ENCODE measurements at regions not wholly inside any gene's neighbourhood (a gene's known extent, or its start where the extent isn't known, plus 50 kb on each side); places are given as distances from the start of the nearest gene placed in this dataset.

DNA sequence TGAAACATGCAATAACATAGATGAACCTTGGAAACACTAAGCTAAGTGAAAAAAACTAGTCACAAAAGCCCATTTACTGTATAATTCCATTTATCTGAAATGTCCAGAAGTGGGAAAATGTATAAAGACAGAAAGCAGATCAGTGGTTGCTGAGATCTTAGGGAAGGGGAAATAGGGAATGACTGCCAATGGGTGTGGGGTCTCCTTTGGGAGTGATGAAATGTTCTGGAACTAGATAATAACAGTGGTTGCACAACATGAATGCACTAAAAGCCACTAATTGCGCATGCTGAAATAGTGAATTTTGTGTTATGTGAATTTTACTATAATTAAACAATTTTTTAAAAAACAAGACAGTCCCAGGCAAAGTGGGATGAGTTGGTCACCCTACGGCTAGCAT, 472.8 kb downstream of the CCDC171 start:
- DNase-seq (ENCODE audit: low read depth in 2 of 2, low spot score in 1 of 2): no peak

DNA sequence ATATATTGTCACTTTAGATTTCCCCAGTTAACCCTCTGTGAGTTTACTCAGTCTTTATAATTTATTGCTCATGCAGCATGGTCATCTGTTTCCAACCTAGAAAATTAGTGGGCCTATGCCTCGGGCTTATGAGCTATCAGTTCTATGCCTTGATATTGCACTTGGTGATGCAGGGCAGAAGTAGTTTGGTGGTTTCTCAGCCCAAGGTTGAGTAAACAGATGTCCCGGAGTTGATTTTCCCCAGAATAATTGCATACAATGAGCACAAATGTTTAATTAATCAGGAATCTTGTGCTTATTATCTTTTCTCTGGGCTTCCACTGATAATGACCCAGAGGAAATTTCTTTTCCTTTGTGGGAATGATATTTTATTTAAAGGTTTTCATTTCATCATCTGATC, 474.0 kb downstream of the CCDC171 start:
- no peak for DNase-seq (ENCODE audit: low read depth in 2 of 2, low spot score in 1 of 2)

DNA sequence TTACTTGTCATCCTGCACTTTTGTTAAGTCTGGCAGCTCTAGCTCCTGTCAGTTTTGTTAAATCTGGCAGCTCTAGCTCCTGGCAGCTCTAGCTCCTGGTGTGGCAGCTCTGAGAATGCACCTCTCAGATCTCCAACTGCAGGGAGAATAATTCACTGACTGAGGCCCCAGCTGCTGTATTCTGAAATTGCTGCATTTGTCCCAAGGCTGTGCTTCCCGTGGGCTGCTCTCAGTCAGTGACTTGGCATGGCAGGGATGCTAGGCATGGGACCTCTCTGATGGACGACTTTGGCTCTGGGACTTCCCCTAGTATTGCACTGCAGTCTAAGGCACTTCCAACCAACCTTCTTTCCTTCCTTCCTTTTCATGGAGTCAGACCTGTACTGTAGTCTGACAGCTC, 475.7 kb downstream of the CCDC171 start:
- no peak for DNase-seq (ENCODE audit: low read depth in 2 of 2, low spot score in 1 of 2)

DNA sequence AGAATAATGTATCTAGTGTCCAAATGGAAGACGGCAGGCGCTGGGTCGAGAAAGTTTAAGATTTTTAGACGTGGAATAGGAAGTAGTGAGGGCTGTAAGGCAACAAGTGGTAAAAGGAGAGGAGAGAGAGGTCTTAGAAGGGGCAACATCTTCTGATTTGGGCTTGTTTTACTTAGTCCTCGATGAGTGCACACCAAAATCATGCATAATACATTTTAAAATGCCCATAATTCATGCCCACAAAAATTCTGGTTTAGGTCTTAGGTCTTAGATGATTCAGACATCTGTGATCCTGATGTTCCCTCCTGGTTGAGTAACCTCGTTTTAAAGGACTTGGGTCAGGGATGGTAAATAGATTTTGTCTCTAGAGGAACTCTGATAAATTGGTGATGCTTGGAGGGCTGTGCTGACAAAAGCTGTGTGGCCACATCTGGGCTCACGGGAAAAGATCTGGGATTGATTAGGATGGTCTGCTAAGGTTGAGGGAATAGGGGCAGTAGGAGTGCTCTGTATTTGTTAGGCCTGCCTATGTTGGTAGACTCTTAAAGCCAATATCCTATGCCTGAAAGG, 476.3 kb downstream of the CCDC171 start:
- DNase-seq (ENCODE audit: low read depth in 2 of 2, low spot score in 1 of 2): no peak

DNA sequence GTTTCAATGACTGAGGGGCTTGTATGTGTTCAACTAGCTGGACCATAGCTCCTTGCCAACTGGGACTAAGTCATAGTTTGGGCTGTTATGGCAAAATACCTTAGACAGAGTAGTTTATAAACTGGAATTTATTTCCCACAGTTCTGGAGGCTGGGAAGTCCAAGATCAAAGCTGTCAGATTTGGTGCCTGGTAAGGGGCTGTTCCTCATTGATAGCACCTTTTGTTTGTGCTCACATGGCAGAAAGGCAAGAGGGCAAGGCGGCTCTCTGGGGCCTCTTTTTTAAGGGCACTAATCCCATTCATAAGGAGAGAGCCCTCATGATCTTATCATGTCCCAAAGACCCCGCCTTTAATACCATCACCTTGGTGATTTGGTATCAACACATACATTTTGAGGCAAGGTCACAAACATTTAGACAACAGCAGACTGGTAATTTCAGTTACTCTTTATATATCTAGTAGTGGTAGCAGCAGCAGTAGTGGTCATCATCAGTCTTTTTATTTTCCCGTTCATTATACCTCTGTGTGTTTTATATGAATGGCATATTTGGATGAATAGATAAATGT, 477.0 kb downstream of the CCDC171 start:
- no peak for DNase-seq (ENCODE audit: low read depth in 2 of 2, low spot score in 1 of 2)

DNA sequence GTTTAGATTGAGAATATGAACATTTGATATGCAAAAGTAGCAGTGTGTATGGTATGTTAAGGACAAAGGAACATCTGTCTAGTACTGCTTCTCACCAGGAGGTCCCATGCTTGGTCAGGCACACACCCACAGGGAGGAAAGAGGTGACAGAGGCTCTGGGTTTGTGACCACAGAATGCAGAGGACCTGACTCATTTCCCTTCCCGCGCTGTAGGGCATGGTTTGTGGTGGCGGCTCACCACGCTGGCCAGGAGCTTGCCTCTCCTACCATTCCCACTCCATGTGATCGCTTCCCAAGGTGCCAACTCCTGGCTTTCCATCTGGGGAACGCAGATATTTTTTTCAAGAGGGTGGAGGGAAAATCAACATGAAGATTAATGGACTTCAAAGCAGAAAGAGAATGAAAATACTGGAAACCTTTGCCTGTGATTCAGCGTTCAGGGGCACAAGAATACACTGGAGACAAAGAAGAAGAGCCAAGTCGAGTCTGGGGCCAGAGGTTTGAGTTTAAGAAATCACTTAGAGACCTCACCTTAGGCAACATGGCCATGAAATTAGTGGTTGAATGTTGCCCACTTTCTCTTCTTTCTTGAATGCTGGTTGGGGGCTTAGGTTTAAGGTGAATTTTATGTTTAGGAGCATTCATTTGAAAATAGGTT, 477.8 kb downstream of the CCDC171 start:
- no peak for DNase-seq (ENCODE audit: low read depth in 2 of 2, low spot score in 1 of 2)

DNA sequence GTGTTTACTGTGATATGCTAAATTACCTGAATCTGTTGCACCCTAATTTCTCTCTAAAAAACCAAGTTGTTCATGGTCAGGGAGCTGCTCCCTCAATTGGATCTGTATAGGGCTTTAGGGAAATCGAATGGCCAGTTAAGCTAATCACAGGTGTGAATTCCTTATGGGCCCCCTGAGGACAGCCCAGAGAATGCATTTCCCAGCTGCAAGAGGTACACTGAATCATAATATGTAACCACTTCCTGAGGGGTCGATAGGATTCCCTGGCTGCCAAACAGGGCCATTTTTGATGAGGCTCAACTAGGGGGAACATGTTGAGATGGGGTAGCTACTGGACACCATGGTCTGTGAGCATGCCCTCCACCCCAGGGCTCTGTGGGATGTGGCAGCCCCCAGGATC, 478.6 kb downstream of the CCDC171 start:
- DNase-seq (ENCODE audit: low read depth in 2 of 2, low spot score in 1 of 2): no peak

DNA sequence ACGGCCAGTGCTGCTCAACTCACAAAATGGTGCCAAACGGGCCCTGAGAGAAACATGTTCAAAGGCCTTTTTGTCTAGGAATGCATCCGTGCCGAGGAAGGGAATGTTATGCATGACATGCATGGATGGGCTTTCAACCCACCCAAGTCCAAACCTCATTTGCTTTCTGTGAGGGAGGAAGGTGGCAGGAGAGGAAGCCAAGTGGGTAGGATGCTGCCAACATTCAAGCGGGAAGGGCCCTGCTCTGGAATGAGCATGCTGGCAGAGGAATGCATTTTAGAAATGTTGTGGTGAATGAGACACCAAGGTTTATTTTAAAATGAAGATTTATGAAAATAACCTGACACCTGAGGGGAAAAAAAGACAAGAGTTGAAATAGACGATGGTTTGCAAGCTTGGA, 479.1 kb downstream of the CCDC171 start:
- no peak for DNase-seq (ENCODE audit: low read depth in 2 of 2, low spot score in 1 of 2)

DNA sequence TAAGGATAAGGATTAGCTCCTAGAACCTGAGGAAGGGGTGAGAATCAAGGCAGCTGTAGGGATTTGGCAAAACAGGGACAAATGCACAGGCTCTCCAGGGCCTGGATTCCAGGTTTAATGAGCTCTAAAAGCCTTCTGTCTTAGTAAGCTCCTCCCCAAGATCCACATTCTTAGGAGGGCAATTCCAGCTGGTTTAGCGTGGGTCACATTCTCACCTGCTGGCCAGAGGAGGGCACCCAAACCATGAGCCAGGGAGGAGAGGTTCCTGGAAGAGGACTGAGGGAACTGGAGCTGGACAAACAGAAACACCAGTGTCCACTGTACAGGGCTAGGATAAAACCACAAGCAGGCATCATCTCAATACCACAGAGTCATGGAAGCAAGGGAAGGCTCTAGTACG, 480.0 kb downstream of the CCDC171 start:
- DNase-seq (ENCODE audit: low read depth in 2 of 2, low spot score in 1 of 2): no peak

DNA sequence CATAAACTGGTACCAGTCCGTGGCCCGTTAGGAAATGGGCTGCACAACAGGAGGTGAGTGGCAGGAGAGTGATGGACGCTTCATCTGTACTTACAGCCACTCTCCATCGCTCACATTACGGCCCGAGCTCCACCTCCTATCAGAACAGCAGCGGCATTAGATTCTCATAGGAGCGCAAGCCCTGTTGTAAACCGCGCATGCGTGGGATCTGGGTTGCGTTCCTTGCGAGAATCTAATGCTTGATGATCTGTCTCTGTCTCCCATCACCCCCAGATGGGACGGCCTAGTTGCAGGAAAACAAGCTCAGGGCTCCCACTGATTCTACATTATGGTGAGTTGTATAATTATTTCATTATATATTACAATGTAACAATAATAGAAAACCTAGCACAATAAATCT, 480.4 kb downstream of the CCDC171 start:
- no peak for DNase-seq (ENCODE audit: low read depth in 2 of 2, low spot score in 1 of 2)

DNA sequence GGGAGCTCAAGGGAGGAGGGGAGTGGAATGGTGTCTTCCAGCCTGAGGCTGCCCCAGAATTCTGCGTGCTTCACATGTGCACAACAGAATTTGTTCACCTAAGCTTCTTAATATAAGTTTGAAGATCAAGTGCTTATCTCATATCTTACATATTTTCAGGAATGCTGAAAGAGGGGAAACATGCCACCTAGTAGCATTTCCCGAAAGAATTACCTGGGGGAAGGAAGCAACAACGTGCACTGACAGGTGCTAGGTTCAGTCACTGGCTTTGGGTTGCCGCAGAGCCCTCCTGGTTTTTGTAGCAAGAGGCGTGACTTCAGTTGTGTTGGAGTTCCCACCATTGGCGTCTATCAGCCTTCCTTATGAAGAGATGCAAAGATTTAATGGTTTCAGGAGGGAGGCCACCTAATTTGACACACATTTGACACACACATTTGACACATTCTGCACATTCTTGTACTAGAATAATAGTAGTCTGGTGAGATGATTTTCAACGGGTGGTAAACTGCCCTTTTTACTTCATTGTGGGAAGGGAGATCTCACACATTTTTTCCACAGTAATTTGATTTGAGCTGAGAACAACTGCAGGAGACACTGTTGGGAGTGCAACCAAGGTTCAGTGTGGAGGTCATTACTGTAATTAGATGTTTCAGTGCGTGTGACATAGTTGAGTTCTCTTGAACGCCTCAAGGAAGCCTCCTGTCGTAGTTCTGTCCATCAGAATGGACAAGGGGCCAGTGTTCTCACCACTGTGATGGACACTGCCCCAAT, 481.3 kb downstream of the CCDC171 start:
- DNase-seq (ENCODE audit: low read depth in 2 of 2, low spot score in 1 of 2): no peak

DNA sequence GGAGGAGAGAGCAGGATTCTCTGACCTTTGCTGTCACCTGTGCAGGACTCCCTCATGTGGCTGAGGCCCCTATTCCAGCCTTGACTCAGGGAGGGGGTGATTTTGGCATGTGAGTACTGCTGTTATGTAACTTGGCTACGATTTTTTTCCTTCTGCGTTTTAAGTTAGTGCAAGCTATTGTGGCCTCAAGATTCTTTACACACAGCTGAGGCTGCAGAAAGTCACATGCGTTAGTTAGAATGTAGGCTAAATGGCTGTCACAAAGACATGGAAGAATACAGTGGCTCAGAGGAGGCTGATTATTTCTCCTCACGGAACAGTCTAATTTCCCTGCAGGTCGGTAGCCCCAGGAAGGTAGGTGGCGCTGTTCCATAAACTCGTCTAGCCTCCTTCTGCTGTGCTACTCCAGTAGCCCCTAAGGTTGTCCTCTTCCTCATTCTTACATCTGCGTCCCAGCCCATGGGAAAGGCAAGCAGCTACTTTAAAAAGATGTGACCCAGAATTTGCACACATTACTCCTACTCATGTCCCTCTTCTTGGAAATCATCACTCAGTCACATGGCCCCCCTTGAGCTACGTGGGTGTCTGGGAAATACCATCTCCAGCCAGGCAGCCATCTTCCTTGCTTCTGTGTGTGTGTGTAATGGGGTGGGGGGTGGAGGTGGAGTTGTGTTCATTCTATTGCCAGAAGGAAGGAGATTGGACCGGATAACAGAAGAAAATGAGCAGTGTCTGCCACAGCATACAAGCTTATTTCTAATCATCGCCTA, 486.6 kb downstream of the CCDC171 start:
- DNase-seq (ENCODE audit: low read depth in 2 of 2, low spot score in 1 of 2): no peak

DNA sequence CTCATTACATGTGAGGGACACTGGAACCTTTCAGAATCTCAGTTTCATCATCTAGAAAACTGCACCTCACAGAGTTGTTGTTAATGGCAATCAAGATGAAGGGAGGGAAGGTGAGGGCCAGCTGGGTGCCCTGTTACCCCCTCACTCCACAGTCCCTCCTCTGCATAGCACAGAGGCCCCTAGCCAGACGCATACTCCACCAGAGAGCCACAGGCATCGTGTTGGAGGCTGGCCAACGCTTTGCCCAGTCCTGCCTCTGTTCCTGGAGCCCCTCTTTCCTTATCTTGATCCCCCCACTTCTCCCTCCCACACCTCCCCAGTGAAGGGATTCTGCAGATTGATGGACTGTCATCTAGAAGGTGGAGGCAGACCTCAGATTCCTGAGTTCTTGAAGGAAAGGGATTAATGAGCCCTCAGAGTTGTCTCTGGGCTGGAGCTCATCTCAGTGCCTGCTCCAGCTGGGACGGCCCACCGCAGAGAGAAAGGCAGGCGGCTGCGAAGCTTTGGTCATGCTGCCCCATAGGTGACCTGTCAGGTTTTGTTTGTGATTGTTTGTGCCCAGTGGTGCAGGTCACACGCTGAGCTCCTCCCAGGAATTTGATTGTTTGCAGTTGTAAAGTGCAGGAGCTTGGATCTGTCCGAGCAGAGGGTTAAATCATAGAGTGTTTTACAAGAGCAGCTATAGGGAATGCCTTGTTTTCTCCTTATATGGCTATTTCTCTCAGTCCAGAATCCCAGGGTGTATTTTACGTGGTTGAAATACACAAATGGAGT, 487.3 kb downstream of the CCDC171 start:
- DNase-seq (ENCODE audit: low read depth in 2 of 2, low spot score in 1 of 2): no peak

DNA sequence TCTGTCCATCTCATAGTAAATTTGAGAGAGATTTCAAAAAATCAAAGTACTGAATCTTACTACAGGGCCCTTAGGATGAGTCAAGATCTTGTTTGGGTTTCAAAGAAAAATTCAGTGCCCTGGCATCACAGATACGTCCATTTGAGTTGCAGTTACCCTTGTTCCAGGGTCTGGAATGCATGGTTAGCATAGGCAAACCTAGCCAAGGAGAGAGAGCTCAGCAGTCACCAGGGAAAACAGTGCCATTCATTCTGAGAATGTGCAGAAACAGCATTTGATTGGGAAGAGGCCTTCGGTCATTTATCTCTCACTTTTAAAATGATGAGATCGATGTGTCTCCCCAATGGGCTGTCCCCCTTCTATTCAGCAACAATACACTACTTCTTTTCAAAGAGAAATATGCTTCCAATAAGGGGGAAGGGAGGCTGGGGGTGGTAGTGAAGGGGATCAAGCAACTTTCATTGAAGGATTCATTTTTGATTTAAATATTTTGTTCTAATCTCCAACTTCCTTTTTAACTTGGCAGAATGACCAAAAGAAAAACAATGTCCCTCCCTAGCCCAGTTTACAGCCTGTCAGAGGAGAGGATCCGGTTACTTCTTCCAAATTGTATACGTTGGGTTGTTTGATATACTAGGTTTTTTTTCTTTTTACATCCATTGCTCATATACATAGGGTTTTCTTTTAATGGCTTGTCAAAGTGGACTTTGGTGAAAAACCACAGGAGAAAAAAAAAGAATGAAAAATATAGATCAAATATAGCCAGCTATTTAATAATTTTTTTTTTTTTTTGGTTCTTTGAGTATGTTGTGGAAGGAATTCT, 491.1 kb downstream of the CCDC171 start:
- no peak for DNase-seq (ENCODE audit: low read depth in 2 of 2, low spot score in 1 of 2)

DNA sequence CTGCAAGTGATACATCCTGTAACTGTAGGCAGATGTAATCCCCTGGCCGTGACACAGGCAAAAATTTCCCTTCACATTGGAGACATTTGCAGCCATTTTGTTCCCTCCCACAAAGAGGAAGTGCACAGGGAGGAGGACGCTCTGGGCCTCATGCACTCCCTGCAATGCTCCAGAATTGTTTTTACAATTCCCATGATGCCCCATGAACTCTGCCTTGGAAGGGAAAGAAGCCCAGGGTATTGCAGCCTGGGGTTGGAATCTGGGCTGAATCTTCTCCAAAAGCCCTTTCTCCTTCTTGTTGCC, 491.7 kb downstream of the CCDC171 start:
- no peak for DNase-seq (ENCODE audit: low read depth in 2 of 2, low spot score in 1 of 2)

DNA sequence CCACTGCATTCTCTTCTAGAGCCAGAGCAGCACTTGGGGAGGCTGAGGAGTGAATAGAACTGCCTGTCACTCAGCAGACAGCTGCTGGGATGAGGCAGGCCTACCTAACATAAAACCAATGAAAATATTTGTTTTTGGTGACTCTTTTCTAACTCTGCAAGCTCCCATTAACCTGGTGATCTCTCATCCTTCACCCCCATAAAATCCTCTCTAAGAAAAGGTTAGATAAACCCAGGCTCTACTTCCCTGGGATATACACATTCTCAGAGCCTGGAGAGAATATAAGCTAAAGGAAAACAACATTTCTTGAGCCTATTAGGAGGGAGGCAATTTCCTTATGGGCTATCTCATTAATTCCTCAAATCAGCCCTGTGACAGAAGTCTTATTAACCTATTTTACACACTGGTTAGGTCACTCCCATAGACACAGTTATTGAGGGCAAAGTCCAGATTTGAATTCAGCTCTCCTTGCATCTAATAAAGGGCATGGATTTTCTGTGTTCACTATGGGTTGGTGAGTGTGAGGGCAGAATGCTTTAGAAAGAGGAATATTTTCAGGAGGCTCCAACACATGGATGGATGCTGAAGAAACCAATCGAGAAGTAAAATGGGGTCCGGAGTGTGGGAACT, 492.9 kb downstream of the CCDC171 start:
- no peak for DNase-seq (ENCODE audit: low read depth in 2 of 2, low spot score in 1 of 2)

DNA sequence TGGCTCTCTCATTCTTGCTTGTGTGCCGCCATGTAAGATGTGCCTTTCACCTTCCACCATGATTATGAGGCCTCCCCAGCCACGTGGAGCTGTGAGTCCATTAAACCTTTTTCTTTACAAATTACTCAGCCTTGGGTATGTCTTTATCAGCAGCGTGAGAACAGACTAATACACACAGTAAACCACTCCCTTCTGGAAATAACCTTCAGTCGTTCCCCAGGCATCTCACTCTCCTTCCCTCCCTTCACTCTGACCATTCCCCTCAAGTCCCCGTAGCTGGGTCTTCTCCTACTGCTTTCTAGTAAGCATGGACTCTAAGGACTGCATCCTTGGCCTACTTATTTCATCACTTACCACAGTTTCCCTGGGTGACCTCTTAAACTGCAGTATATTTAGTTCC, 493.9 kb downstream of the CCDC171 start:
- no peak for DNase-seq (ENCODE audit: low read depth in 2 of 2, low spot score in 1 of 2)

DNA sequence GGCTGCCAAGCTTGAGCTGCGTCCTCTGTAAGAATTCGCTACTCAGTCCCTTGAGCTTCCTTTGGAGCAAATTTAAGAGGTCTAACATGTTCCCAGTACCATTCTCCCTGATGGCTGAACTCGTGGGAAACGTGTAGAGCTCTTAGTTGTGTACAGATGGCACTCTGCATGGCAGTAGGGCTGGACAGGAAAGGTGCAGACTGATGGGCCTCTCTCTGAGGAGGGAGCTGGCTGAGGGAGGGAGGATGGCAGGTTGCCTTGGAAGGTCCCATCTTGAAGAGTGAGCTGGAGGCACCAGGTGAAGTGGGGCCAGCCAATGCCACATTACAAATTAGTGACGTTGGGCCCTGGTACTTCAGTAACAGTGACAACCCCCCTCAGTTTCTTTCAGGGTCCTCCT, 495.3 kb downstream of the CCDC171 start:
- no peak for DNase-seq (ENCODE audit: low read depth in 2 of 2, low spot score in 1 of 2)

DNA sequence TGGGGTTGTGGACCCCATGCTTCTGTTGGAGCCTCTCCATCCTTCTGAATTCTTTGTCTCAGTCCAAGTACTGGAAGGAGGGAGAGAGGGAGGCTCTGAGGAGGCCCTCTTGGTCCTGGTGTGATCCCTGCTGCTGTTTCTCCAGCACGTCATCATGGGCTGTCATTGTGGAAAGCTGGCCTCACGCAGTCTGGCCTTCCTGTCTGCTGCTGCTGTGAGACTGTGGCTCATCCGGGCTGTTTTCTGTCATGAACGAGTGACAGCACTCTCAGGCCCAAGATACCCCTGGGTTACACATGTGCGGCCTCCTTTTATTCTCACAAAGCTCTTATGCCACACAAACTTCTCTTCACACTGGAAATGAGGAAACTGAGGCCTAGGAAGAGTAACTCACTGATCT, 499.3 kb downstream of the CCDC171 start:
- DNase-seq (ENCODE audit: low read depth in 2 of 2, low spot score in 1 of 2): no peak

Measured in stimulated activated CD8-positive, alpha-beta memory T cell treated with anti-CD3 and anti-CD28 coated beads, Interleukin-4, amount 100 ng/mL, for 1 hour (primary cell).